ENCODE measurements at regions not wholly inside any gene's neighbourhood (a gene's known extent, or its start where the extent isn't known, plus 50 kb on each side); places are given as distances from the start of the nearest gene placed in this dataset.

GRCh38 chr4:96675416-96675815, 835.5 kb downstream of the PDHA2 start:
- no peak overlapping the region for H3K4me3 ChIP-seq (ENCODE audit: insufficient read depth, low read length)
- no peak for DNase-seq (ENCODE audit: insufficient read length, low spot score, missing footprints)
- H3K27me3 ChIP-seq (ENCODE audit: insufficient read depth, low read length): no peaks in the 10 kb centered on the region
- no peak overlapping the region for H3K27ac ChIP-seq (ENCODE audit: low read depth, low read length)
- no peaks in the 10 kb centered on the region for H4K20me1 ChIP-seq (ENCODE audit: insufficient read depth, low read length)
- H2AFZ ChIP-seq (ENCODE audit: low read length): no peak overlapping the region
- TF ChIP-seq CTCF (IDR thresholded peaks at IDR 0.05; ENCODE audit: extremely low read depth, low read depth, low read length): no peak
- H3K9me3 ChIP-seq (ENCODE audit: low read depth, low read length): no peaks in the 10 kb centered on the region
- no peaks in the 10 kb centered on the region for H3K4me1 ChIP-seq (ENCODE audit: insufficient read depth, low read length)
- H3K79me2 ChIP-seq (ENCODE audit: insufficient read depth, low read length): no peaks in the 10 kb centered on the region
- H3K4me2 ChIP-seq (ENCODE audit: insufficient read depth, low read length): no peak overlapping the region
- no peaks in the 10 kb centered on the region for H3K36me3 ChIP-seq (ENCODE audit: insufficient read depth, low read length)

- no peak overlapping the region for H2AFZ ChIP-seq (ENCODE audit: low read length)
- no peak overlapping the region for H3K27ac ChIP-seq (ENCODE audit: low read depth, low read length)
- no peaks in the 10 kb centered on the region for H3K4me1 ChIP-seq (ENCODE audit: insufficient read depth, low read length)
- no peaks in the 10 kb centered on the region for H3K9me3 ChIP-seq (ENCODE audit: low read depth, low read length)
- H3K27me3 ChIP-seq (ENCODE audit: insufficient read depth, low read length): no peaks in the 10 kb centered on the region
- no peak for TF ChIP-seq CTCF (IDR thresholded peaks at IDR 0.05; ENCODE audit: extremely low read depth, low read depth, low read length)
- H3K36me3 ChIP-seq (ENCODE audit: insufficient read depth, low read length): no peaks in the 10 kb centered on the region
- no peaks in the 10 kb centered on the region for H3K79me2 ChIP-seq (ENCODE audit: insufficient read depth, low read length)
- no peak overlapping the region for H3K4me3 ChIP-seq (ENCODE audit: insufficient read depth, low read length)
- no peak for DNase-seq (ENCODE audit: insufficient read length, low spot score, missing footprints)
- no peak overlapping the region for H3K4me2 ChIP-seq (ENCODE audit: insufficient read depth, low read length)
- H4K20me1 ChIP-seq (ENCODE audit: insufficient read depth, low read length): no peaks in the 10 kb centered on the region
These were observed 836.0 kb downstream of the PDHA2 start for GRCh38 chr4:96675896-96676295.

- DNase-seq (ENCODE audit: insufficient read length, low spot score, missing footprints): no peak
- no peaks in the 10 kb centered on the region for H3K9me3 ChIP-seq (ENCODE audit: low read depth, low read length)
- no peak overlapping the region for H3K4me2 ChIP-seq (ENCODE audit: insufficient read depth, low read length)
- H4K20me1 ChIP-seq (ENCODE audit: insufficient read depth, low read length): no peaks in the 10 kb centered on the region
- H3K4me1 ChIP-seq (ENCODE audit: insufficient read depth, low read length): no peaks in the 10 kb centered on the region
- no peak for TF ChIP-seq CTCF (IDR thresholded peaks at IDR 0.05; ENCODE audit: extremely low read depth, low read depth, low read length)
- no peaks in the 10 kb centered on the region for H3K79me2 ChIP-seq (ENCODE audit: insufficient read depth, low read length)
- no peaks in the 10 kb centered on the region for H3K36me3 ChIP-seq (ENCODE audit: insufficient read depth, low read length)
- H2AFZ ChIP-seq (ENCODE audit: low read length): no peak overlapping the region
- no peaks in the 10 kb centered on the region for H3K27me3 ChIP-seq (ENCODE audit: insufficient read depth, low read length)
- H3K27ac ChIP-seq (ENCODE audit: low read depth, low read length): no peak overlapping the region
- no peak overlapping the region for H3K4me3 ChIP-seq (ENCODE audit: insufficient read depth, low read length)
These were observed 837.0 kb downstream of the PDHA2 start for GRCh38 chr4:96676754-96677435.

GRCh38 chr4:96677499-96677898, 837.6 kb downstream of the PDHA2 start:
- Histone ChIP-seq H3K36me3 (ENCODE audit: insufficient read depth, low read length) (no peaks in the 10 kb centered on the region), H3K4me2 (ENCODE audit: insufficient read depth, low read length) (no peak overlapping the region), H3K9me3 (ENCODE audit: low read depth, low read length) (no peaks in the 10 kb centered on the region), H3K79me2 (ENCODE audit: insufficient read depth, low read length) (no peaks in the 10 kb centered on the region), H4K20me1 (ENCODE audit: insufficient read depth, low read length) (no peaks in the 10 kb centered on the region), H3K27me3 (ENCODE audit: insufficient read depth, low read length) (no peaks in the 10 kb centered on the region), H3K27ac (ENCODE audit: low read depth, low read length) (no peak overlapping the region), H3K4me1 (ENCODE audit: insufficient read depth, low read length) (no peaks in the 10 kb centered on the region), H3K4me3 (ENCODE audit: insufficient read depth, low read length) (no peak overlapping the region), H2AFZ (ENCODE audit: low read length) (no peak overlapping the region)
- TF ChIP-seq CTCF (IDR thresholded peaks at IDR 0.05; ENCODE audit: extremely low read depth, low read depth, low read length): no peak
- no peak for DNase-seq (ENCODE audit: insufficient read length, low spot score, missing footprints)
